ENCODE measurements at regions not wholly inside any gene's neighbourhood (a gene's known extent, or its start where the extent isn't known, plus 50 kb on each side); places are given as distances from the start of the nearest gene placed in this dataset.

- no peak for DNase-seq
These were observed 228.6 kb upstream of the STK17B start for GRCh38 chr2:196399722-196400691.

GRCh38 chr2:196403471-196403870 is 232.1 kb upstream of the STK17B start:
- peak; percentile 15 for DNase-seq

- no peak for DNase-seq
These were observed 232.9 kb upstream of the STK17B start for GRCh38 chr2:196404276-196404675.

GRCh38 chr2:196407675-196408264 is 231.7 kb upstream of the CCDC150 start:
- DNase-seq = no peak

GRCh38 chr2:196409376-196409775 is 230.1 kb upstream of the CCDC150 start:
- no peak for DNase-seq

GRCh38 chr2:196410008-196410407 is 229.5 kb upstream of the CCDC150 start:
- no peak for DNase-seq

- DNase-seq = no peak
These were observed 225.7 kb upstream of the CCDC150 start for GRCh38 chr2:196413821-196414274.

GRCh38 chr2:196415384-196415783 is 224.1 kb upstream of the CCDC150 start:
- DNase-seq = no peak

GRCh38 chr2:196420143-196420542 is 219.4 kb upstream of the CCDC150 start:
- DNase-seq = no peak

- no peak for DNase-seq
These were observed 217.6 kb upstream of the CCDC150 start for GRCh38 chr2:196421880-196422279.

GRCh38 chr2:196422361-196422760 is 217.2 kb upstream of the CCDC150 start:
- DNase-seq = no peak

- no peak for DNase-seq
These were observed 213.4 kb upstream of the CCDC150 start for GRCh38 chr2:196426122-196426521.

- peak; percentile 19 for DNase-seq
These were observed 211.4 kb upstream of the CCDC150 start for GRCh38 chr2:196427986-196428634.

GRCh38 chr2:196431076-196431475 is 208.4 kb upstream of the CCDC150 start:
- no peak for DNase-seq

GRCh38 chr2:196431957-196432356 is 207.6 kb upstream of the CCDC150 start:
- DNase-seq = no peak

- no peak for DNase-seq
These were observed 206.4 kb upstream of the CCDC150 start for GRCh38 chr2:196433116-196433515.

- DNase-seq = no peak
These were observed 205.3 kb upstream of the CCDC150 start for GRCh38 chr2:196434217-196434616.

- DNase-seq = no peak
These were observed 204.3 kb upstream of the CCDC150 start for GRCh38 chr2:196435189-196435588.

GRCh38 chr2:196437626-196438025 is 201.9 kb upstream of the CCDC150 start:
- no peak for DNase-seq

GRCh38 chr2:196439760-196440159 is 199.8 kb upstream of the CCDC150 start:
- no peak for DNase-seq

- DNase-seq = no peak
These were observed 199.1 kb upstream of the CCDC150 start for GRCh38 chr2:196440413-196440812.

- no peak for DNase-seq
These were observed 198.0 kb upstream of the CCDC150 start for GRCh38 chr2:196441527-196441926.

- no peak for DNase-seq
These were observed 197.3 kb upstream of the CCDC150 start for GRCh38 chr2:196442211-196442610.

- DNase-seq = no peak
These were observed 195.1 kb upstream of the CCDC150 start for GRCh38 chr2:196444442-196444841.

Measured in DMS79 treated with DMSO at 0.1 percent for 48 hours (cell line).